SK-N-SH (cell line): ENCODE measurements at regions not wholly inside any gene's neighbourhood (a gene's known extent, or its start where the extent isn't known, plus 50 kb on each side); places are given as distances from the start of the nearest gene placed in this dataset.

Source experiments
- CTCF ChIA-PET: fragments of 300-600, 350-600 bp; formaldehyde crosslinking; extraction: SDS; loops from one replicate; lab custom pipeline; 2021; lab: Yijun Ruan, JAX
- POLR2A ChIA-PET: fragments of 350-600 bp; sonication (Branson Sonifier 250); formaldehyde crosslinking; extraction: SDS; loops from one replicate; lab custom pipeline; 2020; ENCODE audit warnings: antibody characterized with exemption, inconsistent platforms; lab: Yijun Ruan, JAX
- DNase-seq: peaks from one replicate; pipeline ENCODE4 v3.0.0; 2012
- H2AFZ ChIP-seq: fragments of 200-600 bp; sonication (generic); 2 replicates; pipeline ENCODE4 v1.8.1; 2016; ENCODE audit warnings: antibody characterized with exemption, mild to moderate bottlenecking, low read depth
- H3F3A ChIP-seq: fragments of 200-600 bp; sonication (generic); replicated peaks from 2 replicates; pipeline ENCODE3; 2016; ENCODE audit warnings: antibody characterized with exemption, mild to moderate bottlenecking; ENCODE audit not compliant: insufficient read depth
- H3K27ac ChIP-seq, 2 experiments: fragments of 200-500 bp in 1 of 2; fragments of 200-600 bp in 1 of 2; sonication (Bioruptor generic) in 1 of 2; sonication (generic), shearing (Covaris generic) in 1 of 2; 2 replicates each; pipeline versions ENCODE4 v1.5.1 to v1.6.1; 2014 to 2016; ENCODE audit warnings: low read depth in 2 of 2, inconsistent platforms in 1 of 2, low read length in 1 of 2, mild to moderate bottlenecking in 1 of 2, mixed read lengths in 1 of 2
- H3K27me3 ChIP-seq: fragments of 200-600 bp; sonication (generic), shearing (Covaris generic); 2 replicates; pipeline ENCODE4 v1.6.1; 2016; ENCODE audit warnings: mixed run types; ENCODE audit not compliant: insufficient read depth
- H3K36me3 ChIP-seq, 2 experiments: fragments of 200-500 bp in 1 of 2; fragments of 200-600 bp in 1 of 2; sonication (Bioruptor generic) in 1 of 2; sonication (generic) in 1 of 2; replicated peaks in 1 of 2; 2 replicates each; pipeline versions ENCODE3 to v1.5.1; 2014 to 2016; ENCODE audit warnings: low read length in 1 of 2, mild to moderate bottlenecking in 1 of 2; ENCODE audit not compliant: insufficient read depth in 2 of 2, control insufficient read depth in 1 of 2
- H3K4me1 ChIP-seq, 2 experiments: fragments of 200-500 bp in 1 of 2; fragments of 200-600 bp in 1 of 2; sonication (Bioruptor generic) in 1 of 2; sonication (generic), shearing (Covaris generic) in 1 of 2; 2 replicates each; pipeline versions ENCODE4 v1.5.1 to v1.6.1; 2014 to 2016; ENCODE audit warnings: low read depth in 1 of 2, low read length in 1 of 2, mixed run types in 1 of 2; ENCODE audit not compliant: insufficient read depth in 2 of 2, control insufficient read depth in 1 of 2
- H3K4me2 ChIP-seq: fragments of 200-600 bp; sonication (generic), shearing (Covaris generic); 2 replicates; pipeline ENCODE4 v1.6.1; 2017; ENCODE audit warnings: mixed run types
- H3K4me3 ChIP-seq, 2 experiments: fragments of 200-500 bp in 1 of 2; fragments of 200-600 bp in 1 of 2; sonication (Bioruptor generic) in 1 of 2; sonication (generic), shearing (Covaris generic) in 1 of 2; 2 replicates each; pipeline versions ENCODE4 v1.5.1 to v1.8.1; 2014 to 2016; ENCODE audit warnings: low read depth in 2 of 2, inconsistent platforms in 1 of 2, low read length in 1 of 2, mild to moderate bottlenecking in 1 of 2, mixed read lengths in 1 of 2, moderate library complexity in 1 of 2
- H3K79me2 ChIP-seq: fragments of 200-600 bp; sonication (generic); 2 replicates; pipeline ENCODE4 v1.8.1; 2017; ENCODE audit warnings: mild to moderate bottlenecking; ENCODE audit not compliant: insufficient read depth
- H3K9ac ChIP-seq: fragments of 200-600 bp; sonication (generic); 2 replicates; pipeline ENCODE4 v1.6.1; 2017; ENCODE audit warnings: mixed run types
- H3K9me2 ChIP-seq: fragments of 200-600 bp; sonication (generic); 2 replicates; pipeline ENCODE4 v1.6.1; 2017; ENCODE audit warnings: mixed run types
- H3K9me3 ChIP-seq: fragments of 200-600 bp; sonication (generic); 2 replicates; pipeline ENCODE4 v1.6.1; 2017; ENCODE audit warnings: mixed run types, mild to moderate bottlenecking, moderate library complexity
- H4K20me1 ChIP-seq: fragments of 200-600 bp; sonication (generic); 2 replicates; pipeline ENCODE4 v1.6.1; 2017; ENCODE audit warnings: mild to moderate bottlenecking, mixed run types; ENCODE audit not compliant: insufficient read depth
- EP300 ChIP-seq, 2 experiments: IDR thresholded peaks; 2 replicates each; pipeline versions ENCODE4 v1.4.0 to v1.6.1; 2012; ENCODE audit warnings: borderline replicate concordance in 1 of 2, low read depth in 1 of 2, low read length in 1 of 2
- EZH2phosphoT487 ChIP-seq: fragments of 200-600 bp; sonication (generic); IDR thresholded peaks from 2 replicates; pipeline ENCODE4 v1.6.1; 2017; ENCODE audit warnings: low read depth, mixed run types, mild to moderate bottlenecking, antibody characterized with exemption, moderate library complexity, borderline replicate concordance
- FOXJ3 ChIP-seq: sonication (generic); formaldehyde crosslinking; IDR thresholded peaks from 2 replicates; pipeline ENCODE4 v1.5.1; 2020; ENCODE audit warnings: mild to moderate bottlenecking, missing genetic modification reagents
- FOXM1 ChIP-seq: IDR thresholded peaks from 2 replicates; pipeline ENCODE4 v1.4.0; 2012; ENCODE audit warnings: low read depth, mild to moderate bottlenecking
- MEF2A ChIP-seq: IDR thresholded peaks from 2 replicates; pipeline ENCODE4 v1.4.0; 2012; ENCODE audit warnings: low read depth, borderline replicate concordance
- POLR2AphosphoS5 ChIP-seq: IDR thresholded peaks from 2 replicates; pipeline ENCODE4 v1.6.1; 2012; ENCODE audit warnings: low read depth, low read length
- RAD21 ChIP-seq: IDR thresholded peaks from 2 replicates; pipeline ENCODE4 v1.6.1; 2012; ENCODE audit warnings: mild to moderate bottlenecking, low read length
- RCOR1 ChIP-seq: fragments of 150-350 bp; IDR thresholded peaks from 2 replicates; pipeline ENCODE4 v1.6.1; 2017; ENCODE audit warnings: antibody characterized with exemption, low read length
- WGBS: methylation state at CpG from one replicate; pipeline ENCODE4 v1.1.6; 2017; ENCODE audit warnings: low lambda C conversion rate; 5-methylcytosine and 5-hydroxymethylcytosine counted together
- TF ChIP-seq, protein P1 (sequence below): IDR thresholded peaks from 2 replicates; pipeline ENCODE4 v1.6.1; 2012; ENCODE audit warnings: mild to moderate bottlenecking, low read depth, low read length, moderate library complexity

DNA sequence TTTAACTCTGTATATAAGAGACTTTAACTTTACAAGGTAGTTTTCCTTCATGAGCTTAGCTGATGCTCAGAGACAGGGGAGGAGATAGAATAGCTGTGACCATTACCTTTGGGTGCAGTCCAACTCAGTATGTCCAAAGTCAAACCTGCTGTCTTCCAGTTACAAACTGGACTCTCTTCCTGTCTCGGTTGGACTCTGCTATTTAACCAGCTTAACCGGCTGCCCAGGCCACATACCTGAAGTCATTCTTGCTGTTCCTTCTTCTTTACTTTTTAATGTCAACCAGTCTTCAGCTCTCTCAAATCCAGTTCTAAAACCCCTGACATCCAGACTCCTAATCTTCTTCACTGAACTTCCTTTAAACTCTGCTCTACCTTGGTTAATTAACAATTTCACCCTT lies 138.3 kb upstream of the TSHZ2 start:
- CTCF ChIA-PET: no interaction called here

DNA sequence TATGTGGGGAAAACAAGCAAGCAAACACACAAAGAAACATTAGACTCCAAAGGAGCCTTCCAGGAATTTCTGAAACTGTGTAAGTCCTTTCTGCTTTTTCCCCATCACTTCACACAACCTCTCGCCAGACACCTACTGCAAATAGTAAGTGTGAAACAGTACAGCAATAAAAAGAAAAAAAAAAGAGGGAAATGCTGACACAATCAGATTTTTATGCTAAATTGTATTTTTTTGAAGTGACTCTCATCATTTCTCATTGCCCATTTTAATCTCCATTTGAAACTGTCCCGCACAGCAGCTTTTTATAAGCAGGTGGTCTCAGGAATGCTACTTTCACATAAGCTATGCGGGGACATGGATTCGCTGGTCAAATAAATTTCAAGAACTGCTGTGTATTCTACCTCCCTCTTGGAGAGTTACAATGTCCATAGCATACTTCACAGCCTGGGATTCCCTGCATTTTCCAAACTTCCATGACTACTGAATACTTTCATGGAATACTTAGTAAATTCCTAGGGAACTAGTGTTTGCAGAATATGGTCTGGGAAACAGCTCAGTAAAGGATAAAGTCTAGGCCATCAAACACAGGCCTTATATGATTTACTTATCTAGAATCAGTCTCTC lies 139.9 kb upstream of the TSHZ2 start:
- Histone ChIP-seq H3K79me2 (no peaks in the 10 kb centered on the region), H3K4me2 (no peak overlapping the region), H3K4me1 (no peaks in the 10 kb centered on the region), H3K9me3 (no peaks in the 10 kb centered on the region), H4K20me1 (no peaks in the 10 kb centered on the region), H3K9me2 (no peaks in the 10 kb centered on the region), H3F3A (no peaks in the 10 kb centered on the region), H2AFZ (no peak overlapping the region), H3K36me3 (no peaks in the 10 kb centered on the region), H3K4me3 (no peak overlapping the region), H3K27ac (no peak overlapping the region), H3K9ac (no peak overlapping the region), H3K27me3 (no peaks in the 10 kb centered on the region)
- WGBS: 70% methylated on average over 4 of the region's 4 CpGs
- ChIA-PET CTCF (no interaction called here), POLR2A (no interaction called here)
- no peak for DNase-seq
- no peak for TF ChIP-seq RCOR1
- no peak for TF ChIP-seq EZH2phosphoT487
- TF ChIP-seq, protein P1, sequence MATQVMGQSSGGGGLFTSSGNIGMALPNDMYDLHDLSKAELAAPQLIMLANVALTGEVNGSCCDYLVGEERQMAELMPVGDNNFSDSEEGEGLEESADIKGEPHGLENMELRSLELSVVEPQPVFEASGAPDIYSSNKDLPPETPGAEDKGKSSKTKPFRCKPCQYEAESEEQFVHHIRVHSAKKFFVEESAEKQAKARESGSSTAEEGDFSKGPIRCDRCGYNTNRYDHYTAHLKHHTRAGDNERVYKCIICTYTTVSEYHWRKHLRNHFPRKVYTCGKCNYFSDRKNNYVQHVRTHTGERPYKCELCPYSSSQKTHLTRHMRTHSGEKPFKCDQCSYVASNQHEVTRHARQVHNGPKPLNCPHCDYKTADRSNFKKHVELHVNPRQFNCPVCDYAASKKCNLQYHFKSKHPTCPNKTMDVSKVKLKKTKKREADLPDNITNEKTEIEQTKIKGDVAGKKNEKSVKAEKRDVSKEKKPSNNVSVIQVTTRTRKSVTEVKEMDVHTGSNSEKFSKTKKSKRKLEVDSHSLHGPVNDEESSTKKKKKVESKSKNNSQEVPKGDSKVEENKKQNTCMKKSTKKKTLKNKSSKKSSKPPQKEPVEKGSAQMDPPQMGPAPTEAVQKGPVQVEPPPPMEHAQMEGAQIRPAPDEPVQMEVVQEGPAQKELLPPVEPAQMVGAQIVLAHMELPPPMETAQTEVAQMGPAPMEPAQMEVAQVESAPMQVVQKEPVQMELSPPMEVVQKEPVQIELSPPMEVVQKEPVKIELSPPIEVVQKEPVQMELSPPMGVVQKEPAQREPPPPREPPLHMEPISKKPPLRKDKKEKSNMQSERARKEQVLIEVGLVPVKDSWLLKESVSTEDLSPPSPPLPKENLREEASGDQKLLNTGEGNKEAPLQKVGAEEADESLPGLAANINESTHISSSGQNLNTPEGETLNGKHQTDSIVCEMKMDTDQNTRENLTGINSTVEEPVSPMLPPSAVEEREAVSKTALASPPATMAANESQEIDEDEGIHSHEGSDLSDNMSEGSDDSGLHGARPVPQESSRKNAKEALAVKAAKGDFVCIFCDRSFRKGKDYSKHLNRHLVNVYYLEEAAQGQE: no peak
- TF ChIP-seq POLR2AphosphoS5: no peak
- TF ChIP-seq FOXM1: no peak

More for the DNA sequence above, 138.3 kb upstream of the TSHZ2 start:
- H3K4me1 ChIP-seq: no peaks in the 10 kb centered on the region
- WGBS: 38% methylated on average over 2 of the region's 2 CpGs
- no peaks in the 10 kb centered on the region for H3K27me3 ChIP-seq
- H3K4me2 ChIP-seq: no peak overlapping the region
- no peaks in the 10 kb centered on the region for H3K9me3 ChIP-seq
- POLR2A ChIA-PET: no interaction called here
- H3K9me2 ChIP-seq: no peaks in the 10 kb centered on the region
- H3K79me2 ChIP-seq: no peaks in the 10 kb centered on the region
- no peak for TF ChIP-seq EP300 (IDR thresholded peaks at IDR 0.05; ENCODE audit: borderline replicate concordance in 1 of 2, low read depth in 1 of 2, low read length in 1 of 2)
- no peak for TF ChIP-seq RAD21
- no peak for TF ChIP-seq MEF2A
- TF ChIP-seq FOXJ3 (CRISPR knock-in tag): no peak
- TF ChIP-seq, all 33 proteins: peak for 0
- Histone ChIP-seq H4K20me1 (no peaks in the 10 kb centered on the region), H3K9ac (no peak overlapping the region), H3K36me3 (no peaks in the 10 kb centered on the region), H3K27ac (no peak overlapping the region), H3F3A (no peaks in the 10 kb centered on the region), H3K4me3 (no peak overlapping the region), H2AFZ (no peak overlapping the region)
- DNase-seq: no peak
